GM19455 (cell line): ENCODE measurements at regions not wholly inside any gene's neighbourhood (a gene's known extent, or its start where the extent isn't known, plus 50 kb on each side); places are given as distances from the start of the nearest gene placed in this dataset.
"Not testable (repeated sequence)": the region's sequence is repeated elsewhere in the genome, so short reads cannot be mapped to it uniquely, and the experiment has no call there.

Source experiments
- ATAC-seq: cut with Tn5 transposase; IDR thresholded peaks from one replicate; pipeline ENCODE4 v1.9.1; 2021; ENCODE audit not compliant: unreplicated experiment

GRCh38 chr10:23543691-23544380 is 105.0 kb downstream of the OTUD1 start:
- ATAC-seq: no peak

GRCh38 chr10:23545866-23546265 is 107.0 kb downstream of the OTUD1 start:
- ATAC-seq: not testable (repeated sequence)

- no peak for ATAC-seq
These were observed 118.0 kb downstream of the OTUD1 start for GRCh38 chr10:23556727-23557440.

GRCh38 chr10:23557777-23558176 is 118.9 kb downstream of the OTUD1 start:
- no peak for ATAC-seq

GRCh38 chr10:23558361-23558799 is 119.5 kb downstream of the OTUD1 start:
- ATAC-seq: no peak

- ATAC-seq: no peak
These were observed 130.1 kb downstream of the OTUD1 start for GRCh38 chr10:23568996-23569395.

GRCh38 chr10:23571884-23572283 is 133.0 kb downstream of the OTUD1 start:
- no peak for ATAC-seq

- ATAC-seq: no peak
These were observed 143.1 kb downstream of the OTUD1 start for GRCh38 chr10:23581906-23582450.

- no peak for ATAC-seq
These were observed 145.5 kb downstream of the OTUD1 start for GRCh38 chr10:23584396-23584795.

GRCh38 chr10:23585186-23585585 is 146.3 kb downstream of the OTUD1 start:
- no peak for ATAC-seq

GRCh38 chr10:23585666-23586065 is 146.8 kb downstream of the OTUD1 start:
- no peak for ATAC-seq

GRCh38 chr10:23595278-23595677 is 156.4 kb downstream of the OTUD1 start:
- ATAC-seq: not testable (repeated sequence)

GRCh38 chr10:23604613-23605012 is 165.7 kb downstream of the OTUD1 start:
- ATAC-seq: no peak

- no peak for ATAC-seq
These were observed 167.6 kb downstream of the OTUD1 start for GRCh38 chr10:23606456-23606855.

GRCh38 chr10:23608926-23609325 is 170.1 kb downstream of the OTUD1 start:
- no peak for ATAC-seq

- ATAC-seq: no peak
These were observed 171.9 kb downstream of the OTUD1 start for GRCh38 chr10:23610626-23611307.

- ATAC-seq: no peak
These were observed 172.6 kb downstream of the OTUD1 start for GRCh38 chr10:23611308-23612029.

GRCh38 chr10:23613900-23614299 is 175.0 kb downstream of the OTUD1 start:
- no peak for ATAC-seq

- no peak for ATAC-seq
These were observed 175.6 kb downstream of the OTUD1 start for GRCh38 chr10:23614483-23614882.

- no peak for ATAC-seq
These were observed 191.5 kb downstream of the OTUD1 start for GRCh38 chr10:23630376-23630775.

GRCh38 chr10:23630885-23631284 is 192.0 kb downstream of the OTUD1 start:
- ATAC-seq: no peak
